Keratinocyte (primary cell): ENCODE measurements at regions not wholly inside any gene's neighbourhood (a gene's known extent, or its start where the extent isn't known, plus 50 kb on each side); places are given as distances from the start of the nearest gene placed in this dataset.

ENCODE experiments used
- DNase-seq: peaks from one replicate; pipeline ENCODE4 v3.0.0-alpha.2; 2011; ENCODE audit warnings: low read depth, missing footprints, low spot score
- FAIRE-seq: peaks from 2 replicates; lab custom pipeline; 2011; peaks lifted over from hg19 to GRCh38; lab: Jason Lieb, UNC
- H2AFZ ChIP-seq: 2 replicates; pipeline ENCODE4 v1.6.0; 2012; ENCODE audit warnings: low read length, control low read depth, inconsistent platforms; ENCODE audit not compliant: control insufficient read depth
- H3K27ac ChIP-seq: 2 replicates; pipeline ENCODE4 v1.5.1; 2011; ENCODE audit warnings: low read length; ENCODE audit not compliant: control insufficient read depth, insufficient read depth
- H3K27me3 ChIP-seq: 3 replicates; pipeline ENCODE4 v1.6.0; 2011; ENCODE audit warnings: low read length; ENCODE audit not compliant: control insufficient read depth, insufficient read depth; ENCODE audit errors: extremely low read depth
- H3K36me3 ChIP-seq, 2 experiments: 2 replicates in 1 of 2; 3 replicates in 1 of 2; pipeline ENCODE4 v1.5.1; 2011; ENCODE audit warnings: low read length in 2 of 2, mild to moderate bottlenecking in 1 of 2; ENCODE audit not compliant: control insufficient read depth in 2 of 2, insufficient read depth in 2 of 2; ENCODE audit errors: extremely low read depth in 1 of 2
- H3K4me1 ChIP-seq: 3 replicates; pipeline ENCODE4 v1.5.1; 2011; ENCODE audit warnings: low read length; ENCODE audit not compliant: control insufficient read depth, insufficient read depth; ENCODE audit errors: extremely low read depth
- H3K4me2 ChIP-seq: 3 replicates; pipeline ENCODE4 v1.6.0; 2011; ENCODE audit warnings: low read depth, low read length; ENCODE audit not compliant: control insufficient read depth, insufficient read depth; ENCODE audit errors: extremely low read depth
- H3K4me3 ChIP-seq, 3 experiments: fragments of 200-600 bp in 1 of 3; sonication (generic) in 1 of 3; 2 replicates in 2 of 3; 3 replicates in 1 of 3; pipeline ENCODE4 v1.5.1; 2011 to 2016; ENCODE audit warnings: low read length in 3 of 3, mild to moderate bottlenecking in 3 of 3, control low read depth in 2 of 3, inconsistent platforms in 1 of 3, low read depth in 1 of 3, mixed read lengths in 1 of 3, mixed run types in 1 of 3, moderate library complexity in 1 of 3; ENCODE audit not compliant: control insufficient read depth in 2 of 3, insufficient read depth in 2 of 3; ENCODE audit errors: extremely low read depth in 1 of 3
- H3K79me2 ChIP-seq: 2 replicates; pipeline ENCODE4 v1.6.0; 2012; ENCODE audit warnings: low read length; ENCODE audit not compliant: control insufficient read depth, insufficient read depth
- H3K9ac ChIP-seq: 3 replicates; pipeline ENCODE4 v1.6.0; 2011; ENCODE audit warnings: low read length; ENCODE audit not compliant: control insufficient read depth, insufficient read depth; ENCODE audit errors: extremely low read depth
- H3K9me1 ChIP-seq: 3 replicates; pipeline ENCODE4 v1.6.0; 2011; ENCODE audit warnings: low read length; ENCODE audit not compliant: control insufficient read depth, insufficient read depth; ENCODE audit errors: extremely low read depth
- H3K9me3 ChIP-seq: 2 replicates; pipeline ENCODE4 v1.5.1; 2012; ENCODE audit warnings: low read depth, low read length; ENCODE audit not compliant: control insufficient read depth
- H4K20me1 ChIP-seq: 3 replicates; pipeline ENCODE4 v1.6.0; 2011; ENCODE audit warnings: low read length; ENCODE audit not compliant: control insufficient read depth, insufficient read depth; ENCODE audit errors: extremely low read depth
- EZH2 ChIP-seq: IDR thresholded peaks from one replicate; pipeline ENCODE4 v1.6.1; 2012; ENCODE audit warnings: inconsistent platforms, mild to moderate bottlenecking, low read length, moderate library complexity
- dilution Hi-C: fragments of 300-500 bp; cut with MboI; formaldehyde crosslinking; loops from one replicate; pipeline ENCODE4 v1.7.0; 2020; ENCODE audit warnings: low sequenced_read_pairs; ENCODE audit not compliant: extremely low pct_ligation_motif_present
- TF ChIP-seq, protein P1 (sequence below), 3 experiments: IDR thresholded peaks in 1 of 3; conservative IDR thresholded peaks in 1 of 3; optimal IDR thresholded peaks in 1 of 3; 2 replicates in 2 of 3; 3 replicates in 1 of 3; pipeline versions ENCODE3 to v1.5.1; 2011; ENCODE audit warnings: low read length in 3 of 3, mild to moderate bottlenecking in 3 of 3, moderate library complexity in 2 of 3, control low read depth in 1 of 3, inconsistent platforms in 1 of 3; ENCODE audit not compliant: insufficient read depth in 2 of 3; ENCODE audit errors: extremely low read depth in 1 of 3

DNA sequence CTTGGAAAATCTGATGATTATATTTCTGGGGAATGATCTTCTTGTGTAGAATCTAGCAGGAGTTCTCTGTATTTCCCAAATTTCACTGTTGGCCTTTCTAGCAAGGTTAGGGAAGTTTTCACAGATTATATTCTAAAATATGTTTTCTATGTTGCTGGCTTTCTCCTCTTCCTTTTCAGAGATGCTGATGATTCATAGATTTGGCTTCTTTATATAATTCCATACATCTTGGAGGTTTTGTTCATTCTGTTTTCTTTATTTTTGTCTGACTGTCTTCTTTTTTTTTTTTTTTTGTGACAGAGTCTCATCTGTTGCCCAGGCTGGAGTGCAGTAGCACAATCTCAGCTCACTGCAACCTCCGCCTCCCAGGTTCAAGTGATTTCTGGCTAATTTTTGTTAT is 957.9 kb upstream of the SLIT2 start:
- H3K4me3 ChIP-seq: no peak overlapping the region
- FAIRE-seq: no peak
- dilution Hi-C loops: no loop called here

DNA sequence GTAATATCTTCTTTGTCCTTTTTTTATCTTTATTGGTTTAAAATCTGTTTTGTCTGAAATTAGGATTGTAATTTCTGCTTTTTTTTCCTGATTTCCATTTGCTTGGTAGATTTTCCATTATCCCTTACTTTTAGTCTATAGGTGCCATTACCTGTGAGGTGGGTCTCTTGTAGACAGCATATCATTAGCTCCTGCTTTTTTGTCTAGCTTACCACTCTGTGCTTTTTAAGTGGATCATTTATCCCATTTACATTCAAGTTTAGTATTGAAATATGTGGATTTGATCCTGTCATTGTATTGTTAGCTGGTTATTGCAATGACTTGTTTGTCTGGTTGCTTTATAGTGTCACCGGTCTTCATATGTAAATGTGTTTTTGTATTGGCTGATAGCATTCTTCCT is 958.6 kb upstream of the SLIT2 start:
- no peaks in the 10 kb centered on the region for H3K9me3 ChIP-seq
- no peaks in the 10 kb centered on the region for H3K4me1 ChIP-seq
- no peaks in the 10 kb centered on the region for H3K9me1 ChIP-seq
- dilution Hi-C loops: no loop called here
- no peak overlapping the region for H3K4me2 ChIP-seq
- no peak overlapping the region for H3K27ac ChIP-seq
- TF ChIP-seq, protein P1, sequence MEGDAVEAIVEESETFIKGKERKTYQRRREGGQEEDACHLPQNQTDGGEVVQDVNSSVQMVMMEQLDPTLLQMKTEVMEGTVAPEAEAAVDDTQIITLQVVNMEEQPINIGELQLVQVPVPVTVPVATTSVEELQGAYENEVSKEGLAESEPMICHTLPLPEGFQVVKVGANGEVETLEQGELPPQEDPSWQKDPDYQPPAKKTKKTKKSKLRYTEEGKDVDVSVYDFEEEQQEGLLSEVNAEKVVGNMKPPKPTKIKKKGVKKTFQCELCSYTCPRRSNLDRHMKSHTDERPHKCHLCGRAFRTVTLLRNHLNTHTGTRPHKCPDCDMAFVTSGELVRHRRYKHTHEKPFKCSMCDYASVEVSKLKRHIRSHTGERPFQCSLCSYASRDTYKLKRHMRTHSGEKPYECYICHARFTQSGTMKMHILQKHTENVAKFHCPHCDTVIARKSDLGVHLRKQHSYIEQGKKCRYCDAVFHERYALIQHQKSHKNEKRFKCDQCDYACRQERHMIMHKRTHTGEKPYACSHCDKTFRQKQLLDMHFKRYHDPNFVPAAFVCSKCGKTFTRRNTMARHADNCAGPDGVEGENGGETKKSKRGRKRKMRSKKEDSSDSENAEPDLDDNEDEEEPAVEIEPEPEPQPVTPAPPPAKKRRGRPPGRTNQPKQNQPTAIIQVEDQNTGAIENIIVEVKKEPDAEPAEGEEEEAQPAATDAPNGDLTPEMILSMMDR (optimal IDR thresholded peaks at IDR 0.05 in 1 of 3, IDR thresholded peaks at IDR 0.05 in 1 of 3, conservative IDR thresholded peaks at IDR 0.05 in 1 of 3; ENCODE audit: extremely low read depth in 1 of 3, insufficient read depth in 2 of 3, low read length in 3 of 3): no peak
- no peak for TF ChIP-seq EZH2
- DNase-seq: no peak
- H3K79me2 ChIP-seq: no peaks in the 10 kb centered on the region
- no peak overlapping the region for H3K4me3 ChIP-seq
- H3K9ac ChIP-seq: no peak overlapping the region
- no peak overlapping the region for H2AFZ ChIP-seq
- no peaks in the 10 kb centered on the region for H3K27me3 ChIP-seq
- no peaks in the 10 kb centered on the region for H3K36me3 ChIP-seq
- H4K20me1 ChIP-seq: no peaks in the 10 kb centered on the region
- no peak for FAIRE-seq

More for the DNA sequence above, 957.9 kb upstream of the SLIT2 start:
- Histone ChIP-seq H3K9me1 (no peaks in the 10 kb centered on the region), H3K4me1 (no peaks in the 10 kb centered on the region), H3K9ac (no peak overlapping the region), H3K36me3 (no peaks in the 10 kb centered on the region), H3K9me3 (no peaks in the 10 kb centered on the region), H3K27ac (no peak overlapping the region), H2AFZ (no peak overlapping the region), H3K27me3 (no peaks in the 10 kb centered on the region), H3K79me2 (no peaks in the 10 kb centered on the region), H4K20me1 (no peaks in the 10 kb centered on the region), H3K4me2 (no peak overlapping the region)
- no peak for DNase-seq
- no peak for TF ChIP-seq EZH2
- TF ChIP-seq, protein P1 (optimal IDR thresholded peaks at IDR 0.05 in 1 of 3, IDR thresholded peaks at IDR 0.05 in 1 of 3, conservative IDR thresholded peaks at IDR 0.05 in 1 of 3; ENCODE audit: extremely low read depth in 1 of 3, insufficient read depth in 2 of 3, low read length in 3 of 3): no peak
